SK-N-SH (cell line): ENCODE measurements at regions not wholly inside any gene's neighbourhood (a gene's known extent, or its start where the extent isn't known, plus 50 kb on each side); places are given as distances from the start of the nearest gene placed in this dataset.

Experiments used
- CTCF ChIA-PET: fragments of 300-600, 350-600 bp; formaldehyde crosslinking; extraction: SDS; loops from one replicate; lab custom pipeline; 2021; lab: Yijun Ruan, JAX
- POLR2A ChIA-PET: fragments of 350-600 bp; sonication (Branson Sonifier 250); formaldehyde crosslinking; extraction: SDS; loops from one replicate; lab custom pipeline; 2020; ENCODE audit warnings: antibody characterized with exemption, inconsistent platforms; lab: Yijun Ruan, JAX
- DNase-seq: peaks from one replicate; pipeline ENCODE4 v3.0.0; 2012
- H2AFZ ChIP-seq: fragments of 200-600 bp; sonication (generic); 2 replicates; pipeline ENCODE4 v1.8.1; 2016; ENCODE audit warnings: antibody characterized with exemption, mild to moderate bottlenecking, low read depth
- H3F3A ChIP-seq: fragments of 200-600 bp; sonication (generic); replicated peaks from 2 replicates; pipeline ENCODE3; 2016; ENCODE audit warnings: antibody characterized with exemption, mild to moderate bottlenecking; ENCODE audit not compliant: insufficient read depth
- H3K27ac ChIP-seq, 2 experiments: fragments of 200-500 bp in 1 of 2; fragments of 200-600 bp in 1 of 2; sonication (Bioruptor generic) in 1 of 2; sonication (generic), shearing (Covaris generic) in 1 of 2; 2 replicates each; pipeline versions ENCODE4 v1.5.1 to v1.6.1; 2014 to 2016; ENCODE audit warnings: low read depth in 2 of 2, inconsistent platforms in 1 of 2, low read length in 1 of 2, mild to moderate bottlenecking in 1 of 2, mixed read lengths in 1 of 2
- H3K27me3 ChIP-seq: fragments of 200-600 bp; sonication (generic), shearing (Covaris generic); 2 replicates; pipeline ENCODE4 v1.6.1; 2016; ENCODE audit warnings: mixed run types; ENCODE audit not compliant: insufficient read depth
- H3K36me3 ChIP-seq, 2 experiments: fragments of 200-500 bp in 1 of 2; fragments of 200-600 bp in 1 of 2; sonication (Bioruptor generic) in 1 of 2; sonication (generic) in 1 of 2; replicated peaks in 1 of 2; 2 replicates each; pipeline versions ENCODE3 to v1.5.1; 2014 to 2016; ENCODE audit warnings: low read length in 1 of 2, mild to moderate bottlenecking in 1 of 2; ENCODE audit not compliant: insufficient read depth in 2 of 2, control insufficient read depth in 1 of 2
- H3K4me1 ChIP-seq, 2 experiments: fragments of 200-500 bp in 1 of 2; fragments of 200-600 bp in 1 of 2; sonication (Bioruptor generic) in 1 of 2; sonication (generic), shearing (Covaris generic) in 1 of 2; 2 replicates each; pipeline versions ENCODE4 v1.5.1 to v1.6.1; 2014 to 2016; ENCODE audit warnings: low read depth in 1 of 2, low read length in 1 of 2, mixed run types in 1 of 2; ENCODE audit not compliant: insufficient read depth in 2 of 2, control insufficient read depth in 1 of 2
- H3K4me2 ChIP-seq: fragments of 200-600 bp; sonication (generic), shearing (Covaris generic); 2 replicates; pipeline ENCODE4 v1.6.1; 2017; ENCODE audit warnings: mixed run types
- H3K4me3 ChIP-seq, 2 experiments: fragments of 200-500 bp in 1 of 2; fragments of 200-600 bp in 1 of 2; sonication (Bioruptor generic) in 1 of 2; sonication (generic), shearing (Covaris generic) in 1 of 2; 2 replicates each; pipeline versions ENCODE4 v1.5.1 to v1.8.1; 2014 to 2016; ENCODE audit warnings: low read depth in 2 of 2, inconsistent platforms in 1 of 2, low read length in 1 of 2, mild to moderate bottlenecking in 1 of 2, mixed read lengths in 1 of 2, moderate library complexity in 1 of 2
- H3K79me2 ChIP-seq: fragments of 200-600 bp; sonication (generic); 2 replicates; pipeline ENCODE4 v1.8.1; 2017; ENCODE audit warnings: mild to moderate bottlenecking; ENCODE audit not compliant: insufficient read depth
- H3K9ac ChIP-seq: fragments of 200-600 bp; sonication (generic); 2 replicates; pipeline ENCODE4 v1.6.1; 2017; ENCODE audit warnings: mixed run types
- H3K9me2 ChIP-seq: fragments of 200-600 bp; sonication (generic); 2 replicates; pipeline ENCODE4 v1.6.1; 2017; ENCODE audit warnings: mixed run types
- H3K9me3 ChIP-seq: fragments of 200-600 bp; sonication (generic); 2 replicates; pipeline ENCODE4 v1.6.1; 2017; ENCODE audit warnings: mixed run types, mild to moderate bottlenecking, moderate library complexity
- H4K20me1 ChIP-seq: fragments of 200-600 bp; sonication (generic); 2 replicates; pipeline ENCODE4 v1.6.1; 2017; ENCODE audit warnings: mild to moderate bottlenecking, mixed run types; ENCODE audit not compliant: insufficient read depth
- ELF1 ChIP-seq: IDR thresholded peaks from 2 replicates; pipeline ENCODE4 v1.4.0; 2012
- EP300 ChIP-seq, 2 experiments: IDR thresholded peaks; 2 replicates each; pipeline versions ENCODE4 v1.4.0 to v1.6.1; 2012; ENCODE audit warnings: borderline replicate concordance in 1 of 2, low read depth in 1 of 2, low read length in 1 of 2
- EZH2phosphoT487 ChIP-seq: fragments of 200-600 bp; sonication (generic); IDR thresholded peaks from 2 replicates; pipeline ENCODE4 v1.6.1; 2017; ENCODE audit warnings: low read depth, mixed run types, mild to moderate bottlenecking, antibody characterized with exemption, moderate library complexity, borderline replicate concordance
- FOXJ3 ChIP-seq: sonication (generic); formaldehyde crosslinking; IDR thresholded peaks from 2 replicates; pipeline ENCODE4 v1.5.1; 2020; ENCODE audit warnings: mild to moderate bottlenecking, missing genetic modification reagents
- GABPA ChIP-seq: IDR thresholded peaks from 2 replicates; pipeline ENCODE4 v1.4.0; 2012; ENCODE audit warnings: low read depth, mild to moderate bottlenecking
- NFIC ChIP-seq: IDR thresholded peaks from 2 replicates; pipeline ENCODE4 v1.4.0; 2012; ENCODE audit warnings: borderline replicate concordance
- RCOR1 ChIP-seq: fragments of 150-350 bp; IDR thresholded peaks from 2 replicates; pipeline ENCODE4 v1.6.1; 2017; ENCODE audit warnings: antibody characterized with exemption, low read length
- RXRA ChIP-seq: IDR thresholded peaks from 2 replicates; pipeline ENCODE4 v1.4.0; 2012; ENCODE audit warnings: low read depth, mild to moderate bottlenecking, borderline replicate concordance
- SIN3A ChIP-seq: IDR thresholded peaks from 2 replicates; pipeline ENCODE4 v1.6.1; 2012; ENCODE audit warnings: low read depth, mild to moderate bottlenecking, low read length, moderate library complexity, borderline replicate concordance
- WGBS: methylation state at CpG from one replicate; pipeline ENCODE4 v1.1.6; 2017; ENCODE audit warnings: low lambda C conversion rate; 5-methylcytosine and 5-hydroxymethylcytosine counted together
- TF ChIP-seq, protein P1 (sequence below): IDR thresholded peaks from 2 replicates; pipeline ENCODE4 v1.4.0; 2012; ENCODE audit warnings: low read depth
- TF ChIP-seq, protein P2 (sequence below): fragments of 200-600 bp; sonication (generic); IDR thresholded peaks from 2 replicates; pipeline ENCODE4 v1.6.1; 2017; ENCODE audit warnings: antibody characterized with exemption, mild to moderate bottlenecking, moderate library complexity
- TF ChIP-seq, protein P3 (sequence below): IDR thresholded peaks from 2 replicates; pipeline ENCODE4 v1.4.0; 2012; ENCODE audit warnings: low read depth, borderline replicate concordance
- TF ChIP-seq, protein P4 (sequence below): IDR thresholded peaks from 2 replicates; pipeline ENCODE4 v1.4.0; 2012; ENCODE audit warnings: low read depth, borderline replicate concordance
- TF ChIP-seq, protein P5 (sequence below): IDR thresholded peaks from 2 replicates; pipeline ENCODE4 v1.6.1; 2012; ENCODE audit warnings: mild to moderate bottlenecking, low read depth, low read length, moderate library complexity

DNA sequence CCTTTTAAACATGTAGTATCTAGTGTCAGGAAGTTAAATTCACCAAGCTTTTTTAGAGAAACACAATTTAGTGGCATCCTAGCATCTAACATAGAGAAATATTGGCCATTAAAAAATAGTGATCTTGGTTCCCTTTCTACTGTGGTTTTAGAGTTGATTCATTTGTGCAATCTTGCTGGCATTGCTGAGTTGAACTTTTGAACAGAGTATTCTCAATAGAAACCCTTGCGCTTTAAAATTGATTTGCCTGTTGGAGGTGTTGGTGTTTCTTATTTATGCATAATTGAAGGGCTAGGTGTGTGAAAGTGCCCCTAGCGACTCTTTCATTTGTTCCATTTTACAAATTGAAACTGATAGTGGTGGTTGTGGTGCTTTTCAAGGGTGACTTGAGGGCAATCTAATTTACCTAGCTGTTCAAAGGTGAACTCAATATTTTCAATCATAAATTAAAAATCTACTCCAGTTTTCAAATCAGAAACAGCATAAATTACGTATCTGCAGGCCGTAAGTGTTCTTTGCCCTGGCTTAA lies 73.0 kb upstream of the MPDZ start:
- CTCF ChIA-PET: interaction anchor here (1.0 to 2.4 kb wide), 18 partner anchors 8 to 1308 kb away, joined by 3 to 8 read pairs (median 4); no protein-coding TSS in a partner anchor
- Histone ChIP-seq H3K4me3 (no peak overlapping the region), H3K4me2 (no peak overlapping the region), H3K9me2 (no peaks in the 10 kb centered on the region)
- TF ChIP-seq, protein P1, sequence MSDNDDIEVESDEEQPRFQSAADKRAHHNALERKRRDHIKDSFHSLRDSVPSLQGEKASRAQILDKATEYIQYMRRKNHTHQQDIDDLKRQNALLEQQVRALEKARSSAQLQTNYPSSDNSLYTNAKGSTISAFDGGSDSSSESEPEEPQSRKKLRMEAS: no peak
- TF ChIP-seq, protein P2, sequence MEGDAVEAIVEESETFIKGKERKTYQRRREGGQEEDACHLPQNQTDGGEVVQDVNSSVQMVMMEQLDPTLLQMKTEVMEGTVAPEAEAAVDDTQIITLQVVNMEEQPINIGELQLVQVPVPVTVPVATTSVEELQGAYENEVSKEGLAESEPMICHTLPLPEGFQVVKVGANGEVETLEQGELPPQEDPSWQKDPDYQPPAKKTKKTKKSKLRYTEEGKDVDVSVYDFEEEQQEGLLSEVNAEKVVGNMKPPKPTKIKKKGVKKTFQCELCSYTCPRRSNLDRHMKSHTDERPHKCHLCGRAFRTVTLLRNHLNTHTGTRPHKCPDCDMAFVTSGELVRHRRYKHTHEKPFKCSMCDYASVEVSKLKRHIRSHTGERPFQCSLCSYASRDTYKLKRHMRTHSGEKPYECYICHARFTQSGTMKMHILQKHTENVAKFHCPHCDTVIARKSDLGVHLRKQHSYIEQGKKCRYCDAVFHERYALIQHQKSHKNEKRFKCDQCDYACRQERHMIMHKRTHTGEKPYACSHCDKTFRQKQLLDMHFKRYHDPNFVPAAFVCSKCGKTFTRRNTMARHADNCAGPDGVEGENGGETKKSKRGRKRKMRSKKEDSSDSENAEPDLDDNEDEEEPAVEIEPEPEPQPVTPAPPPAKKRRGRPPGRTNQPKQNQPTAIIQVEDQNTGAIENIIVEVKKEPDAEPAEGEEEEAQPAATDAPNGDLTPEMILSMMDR: no peak
- TF ChIP-seq EP300 (IDR thresholded peaks at IDR 0.05; ENCODE audit: borderline replicate concordance in 1 of 2, low read depth in 1 of 2, low read length in 1 of 2) (no peak), ELF1 (no peak), GABPA (no peak), RXRA (no peak), FOXJ3 (CRISPR knock-in tag) (no peak), RCOR1 (no peak), NFIC (no peak), EZH2phosphoT487 (no peak), SIN3A (no peak)
- TF ChIP-seq, protein P3, sequence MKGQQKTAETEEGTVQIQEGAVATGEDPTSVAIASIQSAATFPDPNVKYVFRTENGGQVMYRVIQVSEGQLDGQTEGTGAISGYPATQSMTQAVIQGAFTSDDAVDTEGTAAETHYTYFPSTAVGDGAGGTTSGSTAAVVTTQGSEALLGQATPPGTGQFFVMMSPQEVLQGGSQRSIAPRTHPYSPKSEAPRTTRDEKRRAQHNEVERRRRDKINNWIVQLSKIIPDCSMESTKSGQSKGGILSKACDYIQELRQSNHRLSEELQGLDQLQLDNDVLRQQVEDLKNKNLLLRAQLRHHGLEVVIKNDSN: no peak
- TF ChIP-seq, protein P4, sequence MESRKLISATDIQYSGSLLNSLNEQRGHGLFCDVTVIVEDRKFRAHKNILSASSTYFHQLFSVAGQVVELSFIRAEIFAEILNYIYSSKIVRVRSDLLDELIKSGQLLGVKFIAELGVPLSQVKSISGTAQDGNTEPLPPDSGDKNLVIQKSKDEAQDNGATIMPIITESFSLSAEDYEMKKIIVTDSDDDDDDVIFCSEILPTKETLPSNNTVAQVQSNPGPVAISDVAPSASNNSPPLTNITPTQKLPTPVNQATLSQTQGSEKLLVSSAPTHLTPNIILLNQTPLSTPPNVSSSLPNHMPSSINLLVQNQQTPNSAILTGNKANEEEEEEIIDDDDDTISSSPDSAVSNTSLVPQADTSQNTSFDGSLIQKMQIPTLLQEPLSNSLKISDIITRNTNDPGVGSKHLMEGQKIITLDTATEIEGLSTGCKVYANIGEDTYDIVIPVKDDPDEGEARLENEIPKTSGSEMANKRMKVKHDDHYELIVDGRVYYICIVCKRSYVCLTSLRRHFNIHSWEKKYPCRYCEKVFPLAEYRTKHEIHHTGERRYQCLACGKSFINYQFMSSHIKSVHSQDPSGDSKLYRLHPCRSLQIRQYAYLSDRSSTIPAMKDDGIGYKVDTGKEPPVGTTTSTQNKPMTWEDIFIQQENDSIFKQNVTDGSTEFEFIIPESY: no peak
- TF ChIP-seq, protein P5, sequence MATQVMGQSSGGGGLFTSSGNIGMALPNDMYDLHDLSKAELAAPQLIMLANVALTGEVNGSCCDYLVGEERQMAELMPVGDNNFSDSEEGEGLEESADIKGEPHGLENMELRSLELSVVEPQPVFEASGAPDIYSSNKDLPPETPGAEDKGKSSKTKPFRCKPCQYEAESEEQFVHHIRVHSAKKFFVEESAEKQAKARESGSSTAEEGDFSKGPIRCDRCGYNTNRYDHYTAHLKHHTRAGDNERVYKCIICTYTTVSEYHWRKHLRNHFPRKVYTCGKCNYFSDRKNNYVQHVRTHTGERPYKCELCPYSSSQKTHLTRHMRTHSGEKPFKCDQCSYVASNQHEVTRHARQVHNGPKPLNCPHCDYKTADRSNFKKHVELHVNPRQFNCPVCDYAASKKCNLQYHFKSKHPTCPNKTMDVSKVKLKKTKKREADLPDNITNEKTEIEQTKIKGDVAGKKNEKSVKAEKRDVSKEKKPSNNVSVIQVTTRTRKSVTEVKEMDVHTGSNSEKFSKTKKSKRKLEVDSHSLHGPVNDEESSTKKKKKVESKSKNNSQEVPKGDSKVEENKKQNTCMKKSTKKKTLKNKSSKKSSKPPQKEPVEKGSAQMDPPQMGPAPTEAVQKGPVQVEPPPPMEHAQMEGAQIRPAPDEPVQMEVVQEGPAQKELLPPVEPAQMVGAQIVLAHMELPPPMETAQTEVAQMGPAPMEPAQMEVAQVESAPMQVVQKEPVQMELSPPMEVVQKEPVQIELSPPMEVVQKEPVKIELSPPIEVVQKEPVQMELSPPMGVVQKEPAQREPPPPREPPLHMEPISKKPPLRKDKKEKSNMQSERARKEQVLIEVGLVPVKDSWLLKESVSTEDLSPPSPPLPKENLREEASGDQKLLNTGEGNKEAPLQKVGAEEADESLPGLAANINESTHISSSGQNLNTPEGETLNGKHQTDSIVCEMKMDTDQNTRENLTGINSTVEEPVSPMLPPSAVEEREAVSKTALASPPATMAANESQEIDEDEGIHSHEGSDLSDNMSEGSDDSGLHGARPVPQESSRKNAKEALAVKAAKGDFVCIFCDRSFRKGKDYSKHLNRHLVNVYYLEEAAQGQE: no peak
- TF ChIP-seq, all 33 proteins: peak for 0
- no peaks in the 10 kb centered on the region; a peak in 1 of 4 replicates for H3K4me1 ChIP-seq
- peaks cover 2% of the 10 kb centered on the region for H3F3A ChIP-seq
- DNase-seq: no peak
- POLR2A ChIA-PET: no interaction called here
- no peaks in the 10 kb centered on the region for H3K36me3 ChIP-seq
- no peaks in the 10 kb centered on the region for H3K27me3 ChIP-seq
- no peak overlapping the region for H3K9ac ChIP-seq
- no peaks in the 10 kb centered on the region for H4K20me1 ChIP-seq
- H3K9me3 ChIP-seq: no peaks in the 10 kb centered on the region
- 79% methylated on average over 4 of the region's 4 CpGs for WGBS
- H2AFZ ChIP-seq: no peak overlapping the region
- no peak overlapping the region for H3K27ac ChIP-seq
- H3K79me2 ChIP-seq: no peaks in the 10 kb centered on the region
